GM19395 (cell line): ENCODE measurements at regions not wholly inside any gene's neighbourhood (a gene's known extent, or its start where the extent isn't known, plus 50 kb on each side); places are given as distances from the start of the nearest gene placed in this dataset.
"Not testable (repeated sequence)": the region's sequence is repeated elsewhere in the genome, so short reads cannot be mapped to it uniquely, and the experiment has no call there.

Experiments
- ATAC-seq: cut with Tn5 transposase; IDR thresholded peaks from one replicate; pipeline ENCODE4 v1.9.1; 2021; ENCODE audit warnings: mild to moderate bottlenecking, moderate library complexity; ENCODE audit not compliant: unreplicated experiment

GRCh38 chr1:70745199-70745598 lies 302.4 kb downstream of the PTGER3 start:
- no peak for ATAC-seq

GRCh38 chr1:70746062-70746461 lies 301.6 kb downstream of the PTGER3 start:
- not testable (repeated sequence) for ATAC-seq

GRCh38 chr1:70747123-70747522 lies 300.5 kb downstream of the PTGER3 start:
- not testable (repeated sequence) for ATAC-seq

DNA sequence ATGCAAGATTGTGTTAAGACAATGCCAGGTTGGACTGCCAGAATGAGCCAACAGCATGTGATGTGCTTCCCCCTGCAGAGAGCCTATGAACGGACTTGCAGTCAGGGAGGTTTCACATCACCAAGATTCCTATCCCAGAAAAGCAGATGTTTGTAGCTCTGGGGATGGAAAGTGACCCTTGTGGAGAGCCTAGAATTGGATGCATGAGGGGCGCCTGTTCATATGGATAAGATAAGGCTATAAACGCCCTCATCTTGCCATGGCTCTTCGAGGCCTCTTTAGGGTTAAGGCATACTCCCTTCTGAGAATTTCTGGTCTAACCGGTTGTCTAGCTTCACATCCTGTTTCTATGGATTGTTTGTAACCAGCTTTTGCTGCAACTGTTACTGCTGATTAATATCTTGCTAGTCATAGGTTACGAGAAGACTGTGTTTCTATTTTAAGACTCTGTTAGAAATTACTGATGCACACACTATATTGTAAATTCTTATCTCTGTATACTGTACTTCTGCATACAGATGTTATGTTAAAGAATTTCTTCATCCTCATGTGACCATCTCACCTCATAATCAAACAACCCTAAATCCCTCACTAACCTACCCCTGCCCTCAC lies 295.8 kb downstream of the PTGER3 start:
- not testable (repeated sequence) for ATAC-seq

GRCh38 chr1:70754701-70755100 lies 292.9 kb downstream of the PTGER3 start:
- ATAC-seq: no peak

DNA sequence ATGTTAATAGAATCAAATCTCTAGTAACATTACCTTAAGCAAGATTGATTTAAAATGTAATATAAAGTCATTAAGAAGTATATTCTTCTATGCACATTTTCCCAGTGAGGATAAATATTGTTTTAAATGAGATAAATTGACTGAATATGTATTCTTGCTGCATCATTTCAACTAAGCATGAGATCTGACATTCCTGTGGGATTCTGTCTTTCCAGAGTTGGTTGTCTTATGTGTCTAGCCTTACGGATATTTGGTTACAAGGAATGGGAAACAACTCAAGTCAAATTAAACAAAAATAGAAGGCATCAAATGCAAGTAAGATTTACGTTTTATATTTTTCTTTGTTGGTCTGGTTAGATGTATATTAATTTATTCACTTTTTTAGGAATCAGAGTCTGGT lies 287.5 kb downstream of the PTGER3 start:
- no peak for ATAC-seq

DNA sequence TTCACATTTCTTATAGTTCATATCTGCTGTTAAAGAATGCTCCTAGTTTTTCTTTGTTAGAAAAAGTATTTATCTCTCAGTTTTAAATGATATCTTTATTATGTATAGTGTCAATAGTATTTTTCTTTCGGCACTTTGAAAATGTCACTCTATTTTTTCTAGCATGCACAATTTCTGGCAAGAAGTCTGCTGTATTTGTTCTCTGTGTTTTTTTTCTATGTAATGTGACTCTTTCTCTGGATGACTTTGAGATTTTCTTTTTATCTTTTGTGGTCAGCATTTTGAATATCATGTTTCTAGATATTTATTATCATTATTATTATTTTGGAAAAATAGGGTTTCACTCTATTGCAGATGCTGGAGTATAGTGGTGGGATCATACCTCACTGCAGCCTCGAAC lies 285.2 kb downstream of the PTGER3 start:
- no peak for ATAC-seq

- ATAC-seq: no peak
Observed at GRCh38 chr1:70764747-70765146, 282.9 kb downstream of the PTGER3 start.

DNA sequence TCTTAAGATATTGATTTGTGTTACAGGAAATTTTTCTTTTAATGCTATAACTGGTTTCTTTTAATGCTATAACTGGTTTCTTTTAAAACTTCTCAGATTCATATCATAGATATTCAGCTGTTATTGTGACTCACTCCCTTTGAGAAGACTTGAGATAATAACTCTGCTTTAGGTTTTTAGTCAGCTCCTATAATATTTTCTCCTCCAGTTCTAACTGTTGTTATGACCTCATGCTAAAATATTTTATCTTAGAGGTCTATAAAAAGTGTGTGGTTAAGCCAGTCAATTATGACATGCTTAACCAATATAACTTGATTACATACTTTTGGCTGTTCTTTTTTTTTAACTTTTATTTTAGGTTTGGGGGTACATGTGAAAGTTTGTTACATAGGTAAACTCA lies 280.2 kb downstream of the PTGER3 start:
- no peak for ATAC-seq

DNA sequence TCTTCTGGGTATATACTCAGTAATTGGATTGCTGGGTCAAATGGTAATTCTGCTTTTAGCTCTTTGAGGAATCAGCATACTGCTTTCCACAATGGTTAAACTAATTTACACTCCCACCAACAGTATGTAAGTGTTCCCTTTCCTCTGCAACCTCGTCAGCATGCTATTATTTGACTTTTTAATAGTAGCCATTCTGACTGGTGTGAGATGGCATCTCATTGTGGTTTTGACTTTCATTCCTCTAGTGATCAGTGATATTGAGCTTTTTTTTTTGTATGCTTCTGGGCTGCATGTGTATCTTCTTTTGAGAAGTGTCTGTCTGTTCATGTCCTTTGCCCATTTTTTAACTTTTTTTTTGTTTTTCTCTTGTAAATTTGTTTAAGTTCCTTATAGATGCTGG lies 279.4 kb downstream of the PTGER3 start:
- ATAC-seq: no peak

DNA sequence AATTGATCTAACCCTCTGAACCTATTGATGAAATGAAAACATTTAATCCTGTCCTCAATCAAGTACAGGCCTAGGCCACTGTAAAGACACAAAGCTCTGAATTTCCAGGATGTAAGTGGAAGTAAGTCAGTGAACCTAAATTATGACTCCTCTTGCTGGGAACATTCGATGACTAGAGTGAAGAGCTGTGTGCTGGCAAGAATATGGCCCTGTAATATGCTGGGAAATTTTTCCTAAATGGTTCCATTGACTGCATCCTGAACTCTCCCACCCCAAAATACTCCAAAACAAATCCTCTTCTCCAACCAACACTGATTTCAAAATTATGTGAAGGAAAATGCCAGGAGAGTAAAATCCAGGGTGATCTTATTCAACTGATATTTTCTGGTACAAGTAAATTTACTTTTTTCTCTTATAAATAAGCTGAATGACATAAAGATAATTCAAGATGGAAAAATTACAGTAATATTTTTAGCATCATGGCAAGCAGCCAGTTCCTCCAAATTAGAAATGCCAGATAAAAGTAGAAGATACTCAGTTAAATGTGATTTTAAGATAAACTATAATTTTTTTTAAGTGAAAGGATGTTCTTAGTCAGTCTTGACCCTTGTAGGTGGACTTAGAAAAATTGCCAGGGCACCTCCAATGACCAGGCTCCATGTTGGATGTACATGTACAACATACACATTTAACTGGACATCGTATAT lies 269.4 kb downstream of the PTGER3 start:
- no peak for ATAC-seq

DNA sequence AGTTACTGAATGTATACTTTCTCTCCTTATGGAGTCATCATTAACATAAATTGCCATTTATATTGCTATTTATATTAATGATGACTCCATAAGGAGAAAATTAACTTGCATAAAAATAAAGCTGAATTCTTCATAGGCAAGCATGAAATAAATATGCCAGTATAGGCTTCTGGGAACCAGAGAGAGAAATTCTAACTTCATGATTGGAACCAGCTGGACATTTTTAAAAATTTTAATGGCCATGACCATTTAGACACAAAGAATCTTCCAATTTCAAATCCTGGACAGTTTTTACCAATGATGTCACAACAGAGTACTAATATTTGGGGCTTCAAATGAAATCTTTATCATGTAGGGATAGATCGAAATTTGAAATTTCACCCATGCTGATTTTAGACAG lies 268.7 kb downstream of the PTGER3 start:
- ATAC-seq: no peak

DNA sequence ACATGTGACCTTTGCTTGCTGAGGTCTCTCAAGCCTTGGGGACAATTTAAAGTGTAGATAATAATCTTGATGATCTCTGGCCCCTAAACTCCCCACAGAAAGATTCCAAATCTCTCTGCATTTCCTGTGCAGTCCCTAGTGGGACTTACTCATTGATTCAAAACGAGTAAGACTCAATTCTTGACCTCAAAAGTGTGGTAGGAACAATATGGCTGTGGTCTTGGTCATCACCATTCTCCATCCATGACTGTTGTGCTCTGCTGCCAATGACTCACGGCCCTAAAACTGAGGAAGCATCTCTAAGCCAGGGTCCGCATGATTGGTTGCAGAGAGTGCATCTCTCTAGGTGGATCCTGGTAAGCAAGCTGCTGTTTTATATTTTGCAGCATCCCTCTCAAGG lies 268.0 kb downstream of the PTGER3 start:
- no peak for ATAC-seq

DNA sequence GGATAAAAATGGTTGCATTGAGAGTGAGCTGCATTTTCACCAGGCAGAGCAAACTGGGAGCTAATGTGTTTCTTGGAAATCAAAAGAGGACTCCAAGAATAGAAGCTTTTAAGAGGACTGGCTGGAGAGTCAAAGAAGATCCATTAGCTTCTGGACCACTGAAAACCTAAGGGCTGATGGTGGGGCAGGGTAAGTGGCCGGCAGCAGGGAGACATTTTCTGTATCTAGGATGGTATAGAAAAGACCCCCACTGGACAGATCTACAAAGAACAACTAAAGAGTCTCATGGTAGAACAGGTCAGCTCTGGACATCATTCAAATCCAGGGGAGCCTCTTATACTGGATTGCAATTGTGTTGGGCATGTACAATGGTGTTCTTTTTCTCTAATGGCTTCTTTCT lies 262.3 kb downstream of the PTGER3 start:
- ATAC-seq: no peak

DNA sequence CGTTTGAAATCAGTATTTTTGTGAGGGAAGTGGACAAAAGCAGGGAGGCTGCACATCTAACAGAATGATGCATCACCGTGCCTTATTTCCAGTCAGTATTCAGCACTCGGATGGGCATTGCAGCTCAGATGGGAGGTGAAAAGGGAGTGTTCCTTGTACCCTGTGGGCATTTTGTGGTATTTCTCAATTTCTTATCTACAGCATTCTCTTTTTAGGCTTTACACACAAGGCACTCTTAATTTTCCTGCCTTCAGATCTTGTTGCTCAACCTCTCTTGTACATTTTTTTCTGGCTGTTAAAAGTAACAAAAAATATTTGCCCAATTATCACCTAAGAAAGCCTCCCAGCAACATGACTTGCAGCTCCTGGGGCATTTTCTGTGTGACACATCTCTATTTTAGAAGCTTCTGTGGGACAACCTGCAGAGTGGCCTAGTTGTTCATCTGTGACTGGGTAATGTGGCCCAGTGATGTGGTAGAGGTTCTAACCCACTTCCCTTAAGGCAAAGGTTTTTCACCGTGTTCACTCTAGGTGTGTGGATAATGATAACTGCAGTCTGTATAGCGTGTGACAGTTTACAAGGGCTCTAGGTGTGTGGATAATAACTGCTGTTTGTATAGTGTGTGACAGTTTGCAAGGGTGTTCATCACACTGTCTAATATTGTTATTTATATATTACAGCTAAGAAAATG lies 257.2 kb downstream of the PTGER3 start:
- no peak for ATAC-seq

- not testable (repeated sequence) for ATAC-seq
Observed at GRCh38 chr1:70795064-70795463, 252.6 kb downstream of the PTGER3 start.

- not testable (repeated sequence) for ATAC-seq
Observed at GRCh38 chr1:70796298-70796697, 251.3 kb downstream of the PTGER3 start.

DNA sequence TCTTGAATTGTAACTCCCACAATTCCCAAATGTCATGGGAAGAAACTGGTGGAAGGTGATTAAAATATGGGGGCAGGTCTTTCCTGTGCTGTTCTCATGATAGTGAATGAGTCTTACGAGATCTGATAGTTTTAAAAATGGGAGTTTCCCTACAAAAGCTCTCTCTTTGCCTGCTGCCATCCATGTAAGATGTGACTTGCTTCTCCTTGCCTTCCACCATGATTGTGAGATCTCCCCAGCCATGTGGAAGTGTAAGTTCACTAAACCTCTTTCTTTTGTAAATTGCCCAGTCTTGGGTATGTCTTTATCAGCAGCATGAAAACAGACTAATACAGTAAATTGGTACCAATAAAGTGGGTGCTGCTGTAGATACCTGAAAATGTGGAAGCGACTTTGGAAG lies 245.0 kb downstream of the PTGER3 start:
- ATAC-seq: not testable (repeated sequence)

- ATAC-seq: no peak
Observed at GRCh38 chr1:70805641-70806040, 242.0 kb downstream of the PTGER3 start.

- ATAC-seq: no peak
Observed at GRCh38 chr1:70807088-70807664, 240.4 kb downstream of the PTGER3 start.

- no peak for ATAC-seq
Observed at GRCh38 chr1:70809069-70809468, 238.5 kb downstream of the PTGER3 start.

- no peak for ATAC-seq
Observed at GRCh38 chr1:70811815-70812214, 235.8 kb downstream of the PTGER3 start.
